ENCODE measurements at regions not wholly inside any gene's neighbourhood (a gene's known extent, or its start where the extent isn't known, plus 50 kb on each side); places are given as distances from the start of the nearest gene placed in this dataset.

GRCh38 chr16:17936766-17937402 lies 399.7 kb downstream of the NPIPA8 start:
- Mint-ChIP-seq H3K27ac (ENCODE audit: unreplicated experiment) (no peak overlapping the region), H3K4me1 (ENCODE audit: low read depth, unreplicated experiment) (no peaks in the 10 kb centered on the region), H3K36me3 (ENCODE audit: unreplicated experiment) (peaks cover 8% of the 10 kb centered on the region), H3K27me3 (ENCODE audit: unreplicated experiment) (no peaks in the 10 kb centered on the region), H3K4me3 (ENCODE audit: unreplicated experiment) (no peak overlapping the region), H3K9me3 (ENCODE audit: unreplicated experiment) (peaks cover 1% of the 10 kb centered on the region)
- TF ChIP-seq CTCF (IDR thresholded peaks at IDR 0.05; ENCODE audit: partially characterized antibody, unreplicated experiment), result no peak
- DNase-seq, result no peak

GRCh38 chr16:17930280-17930679 lies 406.3 kb downstream of the NPIPA8 start:
- H3K36me3 Mint-ChIP-seq (ENCODE audit: unreplicated experiment), result peaks cover 8% of the 10 kb centered on the region
- H3K4me3 Mint-ChIP-seq (ENCODE audit: unreplicated experiment), result no peak overlapping the region
- no peaks in the 10 kb centered on the region for H3K4me1 Mint-ChIP-seq (ENCODE audit: low read depth, unreplicated experiment)
- no peak for DNase-seq
- no peak for TF ChIP-seq CTCF (IDR thresholded peaks at IDR 0.05; ENCODE audit: partially characterized antibody, unreplicated experiment)
- H3K9me3 Mint-ChIP-seq (ENCODE audit: unreplicated experiment), result peaks cover 1% of the 10 kb centered on the region
- H3K27me3 Mint-ChIP-seq (ENCODE audit: unreplicated experiment), result no peaks in the 10 kb centered on the region
- no peak overlapping the region for H3K27ac Mint-ChIP-seq (ENCODE audit: unreplicated experiment)

- Mint-ChIP-seq H3K9me3 (ENCODE audit: unreplicated experiment) (no peaks in the 10 kb centered on the region), H3K4me1 (ENCODE audit: low read depth, unreplicated experiment) (no peaks in the 10 kb centered on the region), H3K27me3 (ENCODE audit: unreplicated experiment) (no peaks in the 10 kb centered on the region), H3K27ac (ENCODE audit: unreplicated experiment) (no peak overlapping the region), H3K36me3 (ENCODE audit: unreplicated experiment) (no peaks in the 10 kb centered on the region), H3K4me3 (ENCODE audit: unreplicated experiment) (no peak overlapping the region)
- no peak for DNase-seq
- TF ChIP-seq CTCF (IDR thresholded peaks at IDR 0.05; ENCODE audit: partially characterized antibody, unreplicated experiment), result no peak
Observed at GRCh38 chr16:17926866-17927399, 409.6 kb downstream of the NPIPA8 start.

GRCh38 chr16:17926461-17926860 lies 410.1 kb downstream of the NPIPA8 start:
- H3K9me3 Mint-ChIP-seq (ENCODE audit: unreplicated experiment), result no peaks in the 10 kb centered on the region
- no peaks in the 10 kb centered on the region for H3K4me1 Mint-ChIP-seq (ENCODE audit: low read depth, unreplicated experiment)
- no peaks in the 10 kb centered on the region for H3K27me3 Mint-ChIP-seq (ENCODE audit: unreplicated experiment)
- DNase-seq, result no peak
- no peaks in the 10 kb centered on the region for H3K36me3 Mint-ChIP-seq (ENCODE audit: unreplicated experiment)
- TF ChIP-seq CTCF (IDR thresholded peaks at IDR 0.05; ENCODE audit: partially characterized antibody, unreplicated experiment), result no peak
- no peak overlapping the region for H3K27ac Mint-ChIP-seq (ENCODE audit: unreplicated experiment)
- H3K4me3 Mint-ChIP-seq (ENCODE audit: unreplicated experiment), result no peak overlapping the region

- Mint-ChIP-seq H3K4me1 (ENCODE audit: low read depth, unreplicated experiment) (no peaks in the 10 kb centered on the region), H3K36me3 (ENCODE audit: unreplicated experiment) (no peaks in the 10 kb centered on the region), H3K27me3 (ENCODE audit: unreplicated experiment) (no peaks in the 10 kb centered on the region), H3K9me3 (ENCODE audit: unreplicated experiment) (no peaks in the 10 kb centered on the region), H3K4me3 (ENCODE audit: unreplicated experiment) (no peak overlapping the region), H3K27ac (ENCODE audit: unreplicated experiment) (no peak overlapping the region)
- TF ChIP-seq CTCF (IDR thresholded peaks at IDR 0.05; ENCODE audit: partially characterized antibody, unreplicated experiment), result no peak
- no peak for DNase-seq
Observed at GRCh38 chr16:17925761-17926160, 410.8 kb downstream of the NPIPA8 start.

All from glutamatergic neuron (in vitro differentiated cells).